GM21423 (cell line): ENCODE measurements at regions not wholly inside any gene's neighbourhood (a gene's known extent, or its start where the extent isn't known, plus 50 kb on each side); places are given as distances from the start of the nearest gene placed in this dataset.
A peak's percentile ranks its signal among the peaks of the same experiment; 100 is the strongest.

Experiments
- ATAC-seq: cut with Tn5 transposase; IDR thresholded peaks from one replicate; pipeline ENCODE4 v1.9.1; 2021; ENCODE audit warnings: mild to moderate bottlenecking, moderate library complexity; ENCODE audit not compliant: unreplicated experiment

DNA sequence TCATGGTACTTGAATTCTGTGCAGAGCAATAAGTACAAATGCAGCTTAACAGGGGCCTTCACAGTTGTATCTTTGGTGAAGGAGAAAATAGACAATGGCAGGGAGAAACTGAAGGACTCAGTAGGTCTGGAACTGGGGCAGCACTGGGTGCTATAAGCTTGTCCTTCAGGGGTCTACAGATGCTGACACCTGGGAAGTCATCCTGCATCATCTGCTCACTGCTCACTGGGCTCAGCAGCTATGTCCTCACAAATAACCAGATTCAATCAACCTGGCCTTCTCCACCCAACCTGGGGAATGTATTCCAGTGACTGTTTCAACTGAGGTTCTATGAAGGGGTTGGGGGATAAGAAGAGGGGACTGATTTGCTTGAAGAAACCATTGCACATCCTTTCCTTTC, 117.0 kb downstream of the ZNF280B start:
- no peak for ATAC-seq

DNA sequence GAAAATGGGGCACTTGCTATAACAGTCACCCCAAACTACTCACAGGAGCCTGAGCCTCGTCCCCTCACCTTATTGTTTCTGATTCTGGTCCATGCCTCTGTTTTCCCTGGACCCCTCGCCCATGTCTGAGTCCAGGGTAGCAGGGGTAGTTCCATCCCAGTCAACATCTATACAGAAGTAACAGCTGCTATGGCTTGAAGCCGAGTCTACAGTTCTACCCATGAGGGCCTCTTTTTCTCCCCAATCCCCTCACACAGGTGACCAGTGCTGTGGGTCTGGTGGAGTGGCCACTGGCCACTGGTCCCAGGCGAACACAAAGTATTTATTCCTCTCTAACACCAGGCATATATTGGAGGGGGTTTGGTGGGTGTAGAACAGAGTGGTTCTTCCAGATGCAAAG, 116.4 kb downstream of the ZNF280B start:
- ATAC-seq: no peak

DNA sequence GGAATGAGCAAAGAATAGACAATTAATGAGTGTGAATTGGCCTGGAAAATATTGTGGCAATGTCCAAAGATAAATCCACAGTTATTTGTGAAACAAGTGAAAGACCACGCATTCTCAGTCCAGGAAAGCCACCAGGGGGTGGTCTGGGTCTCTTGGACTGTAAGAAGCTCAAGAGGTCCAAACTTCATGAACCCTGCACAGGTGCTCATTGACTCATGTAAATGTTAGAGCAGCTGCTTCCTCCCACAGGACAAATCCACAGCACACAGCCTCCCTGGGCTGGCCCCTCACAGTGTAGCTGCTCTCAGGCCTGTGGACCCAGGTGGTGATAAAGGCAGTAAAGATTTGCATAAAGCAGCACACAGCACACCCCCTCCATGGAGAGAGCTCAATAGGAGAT, 114.0 kb downstream of the ZNF280B start:
- ATAC-seq: no peak

DNA sequence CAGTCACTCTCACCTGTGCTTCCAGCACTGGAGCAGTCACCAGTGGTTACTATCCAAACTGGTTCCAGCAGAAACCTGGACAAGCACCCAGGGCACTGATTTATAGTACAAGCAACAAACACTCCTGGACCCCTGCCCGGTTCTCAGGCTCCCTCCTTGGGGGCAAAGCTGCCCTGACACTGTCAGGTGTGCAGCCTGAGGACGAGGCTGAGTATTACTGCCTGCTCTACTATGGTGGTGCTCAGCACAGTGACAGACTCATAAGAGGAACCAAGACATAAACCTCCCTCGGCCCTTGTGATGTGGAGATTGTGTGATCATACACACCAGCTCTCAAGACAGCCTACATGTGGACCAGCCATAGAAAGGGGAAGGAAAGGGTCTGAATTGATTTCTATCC, 113.3 kb downstream of the ZNF280B start:
- no peak for ATAC-seq

DNA sequence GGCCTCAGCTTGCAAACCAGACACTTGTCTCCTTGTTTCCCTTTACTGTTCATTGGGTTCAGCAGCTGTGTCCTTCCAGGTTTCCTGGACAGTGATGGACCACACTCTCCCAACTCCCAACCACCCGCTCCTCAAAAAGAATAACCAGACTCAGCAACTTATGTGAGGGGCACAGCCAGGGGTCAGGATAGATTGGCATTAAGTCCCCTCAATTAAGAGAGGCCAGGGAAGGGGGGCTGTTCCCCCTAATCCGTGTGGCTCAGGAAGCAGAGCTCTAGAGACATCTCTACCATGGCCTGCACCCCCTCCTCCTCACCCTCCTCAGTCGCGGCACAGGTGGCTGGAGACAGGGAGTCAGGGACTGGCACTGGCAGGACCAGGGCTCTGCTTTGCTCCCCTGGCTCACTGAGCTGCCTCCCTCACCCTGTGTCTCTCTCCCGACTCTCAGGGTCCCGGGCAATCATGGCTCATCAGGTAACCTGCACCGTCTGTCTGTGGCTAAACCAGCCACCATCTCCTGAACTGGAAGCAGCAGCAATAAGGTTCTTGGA, 111.7 kb downstream of the ZNF280B start:
- no peak for ATAC-seq

DNA sequence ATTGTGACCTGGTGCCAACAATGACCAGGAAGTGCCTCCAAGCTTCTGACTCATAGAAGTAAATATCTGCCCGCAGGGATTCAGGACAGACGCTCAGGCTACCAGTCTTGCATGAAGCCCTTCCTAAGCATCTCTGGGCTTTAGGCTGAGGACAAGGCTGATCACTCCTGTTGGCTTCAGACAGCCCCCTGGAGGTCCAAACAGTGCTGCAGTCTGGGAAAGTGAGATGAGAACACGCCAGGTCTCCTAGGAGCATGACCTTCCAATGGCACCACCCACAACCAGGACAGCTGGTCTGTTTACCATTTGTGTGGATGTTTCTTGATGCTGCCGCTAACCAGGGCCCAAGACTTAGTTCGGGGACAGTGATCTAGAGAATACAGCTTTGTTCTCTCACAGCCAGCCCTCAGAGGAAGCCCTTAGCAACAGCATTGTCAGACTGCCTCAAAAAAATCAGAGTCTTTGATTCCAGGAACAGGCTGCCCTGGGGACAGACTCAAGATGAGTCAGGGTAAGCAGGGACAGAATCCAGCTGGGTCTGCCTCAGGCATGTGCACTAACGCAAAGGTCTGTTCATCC, 111.2 kb downstream of the ZNF280B start:
- no peak for ATAC-seq

DNA sequence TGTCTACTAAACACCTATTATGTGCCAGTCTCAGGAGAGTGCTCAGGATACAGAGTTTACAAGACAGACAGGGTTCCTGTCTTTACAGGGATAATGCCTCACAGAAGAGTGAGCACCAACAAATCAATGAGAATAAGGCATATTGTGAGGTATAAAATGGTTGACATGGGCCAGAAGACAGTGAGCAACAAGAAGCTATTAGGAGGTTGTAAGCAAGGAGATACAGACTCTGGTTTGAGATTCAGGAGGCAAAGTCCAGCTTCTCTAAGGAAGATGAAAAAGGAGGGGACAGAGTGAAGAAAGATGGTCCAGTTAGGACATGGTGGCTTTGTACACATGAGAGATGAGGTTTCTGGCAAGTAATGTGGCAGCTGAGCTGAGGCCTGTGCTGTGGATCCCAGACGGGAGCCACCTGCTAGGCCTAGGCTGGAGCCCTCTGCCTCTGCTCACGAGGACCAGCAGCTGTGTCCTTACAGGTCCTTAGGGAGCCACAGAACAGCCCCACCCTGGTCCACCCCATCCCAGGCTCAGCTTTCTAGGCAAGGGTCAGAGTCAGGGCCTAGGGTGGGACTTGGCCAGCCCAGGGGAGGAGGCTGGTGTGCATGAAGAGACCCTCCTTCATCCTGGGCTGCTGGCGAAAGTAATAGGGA, 110.5 kb downstream of the ZNF280B start:
- no peak for ATAC-seq

DNA sequence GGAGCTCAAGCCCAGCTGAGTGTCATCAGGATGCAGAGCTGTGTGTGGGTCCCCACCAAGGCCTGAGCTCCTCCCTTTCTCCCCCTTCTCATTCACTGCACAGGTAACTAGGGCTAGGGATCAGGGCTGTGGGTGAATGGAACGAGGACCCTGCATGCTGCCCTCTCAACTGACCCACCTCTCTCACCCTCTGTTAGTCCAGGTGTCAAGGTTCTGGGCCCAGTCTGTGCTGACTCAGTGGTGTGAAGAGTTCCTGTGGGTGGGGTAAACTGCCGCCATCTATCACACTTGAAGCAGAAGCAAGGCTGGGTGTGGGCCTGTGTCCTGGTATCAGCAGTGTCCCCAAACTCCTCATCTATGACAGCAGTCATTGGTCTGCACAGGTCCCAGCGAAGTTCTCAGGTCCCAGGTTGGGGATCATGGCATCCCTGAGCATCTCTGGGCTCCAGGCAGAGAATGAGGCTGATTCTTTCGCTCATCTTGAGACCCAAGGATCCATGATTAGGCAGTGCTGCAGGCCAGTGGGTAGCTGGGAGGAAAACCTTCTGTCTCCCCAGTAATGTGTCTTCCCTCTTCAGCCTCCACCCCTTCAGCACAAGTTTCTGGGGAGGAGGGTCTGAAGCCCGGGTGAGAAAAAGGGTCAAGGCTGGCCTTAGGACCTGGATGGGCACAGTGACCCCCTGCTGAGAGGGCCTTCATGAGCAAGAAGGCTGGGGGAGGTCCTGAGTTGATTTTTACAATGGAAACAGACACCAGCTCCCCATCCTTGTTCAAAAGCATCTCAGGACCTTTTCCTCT, 109.8 kb downstream of the ZNF280B start:
- no peak for ATAC-seq

DNA sequence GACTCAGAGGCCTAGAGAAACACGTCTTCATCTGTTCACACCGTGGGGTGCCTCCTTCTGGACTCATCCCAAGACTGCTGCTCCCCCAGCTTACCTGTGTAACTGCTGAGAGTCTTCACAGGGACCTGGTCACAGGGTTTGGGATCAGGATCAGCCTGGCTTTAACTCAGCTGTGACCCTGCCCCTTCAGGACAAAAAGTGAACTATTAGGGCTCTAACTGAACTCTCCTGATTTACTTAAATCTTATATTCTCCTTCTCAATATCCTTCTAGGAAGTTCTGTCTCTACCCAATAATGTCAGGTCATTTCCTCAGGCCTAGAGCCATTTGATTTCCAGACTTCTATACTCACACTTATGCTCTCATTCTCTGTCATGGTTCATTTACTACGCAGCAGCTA, 108.4 kb downstream of the ZNF280B start:
- ATAC-seq: no peak

DNA sequence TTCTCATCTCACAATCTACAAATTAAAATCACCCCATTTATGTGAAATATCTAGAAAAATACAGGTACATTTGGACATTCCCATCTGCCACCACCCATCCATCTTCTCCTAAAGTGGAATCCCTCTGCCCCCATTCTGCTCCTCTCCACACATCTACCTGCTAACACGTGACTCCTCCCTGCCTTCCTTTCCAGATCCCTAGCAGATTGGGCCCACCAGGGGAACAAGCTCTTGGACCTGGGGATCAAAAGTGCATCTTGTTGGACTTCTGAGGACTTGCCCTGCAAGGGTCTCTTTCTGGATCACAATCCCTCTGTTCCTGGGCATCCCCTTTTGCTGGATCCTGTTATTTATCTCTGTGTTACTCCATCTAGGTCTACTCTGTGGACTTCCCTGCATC, 107.6 kb downstream of the ZNF280B start:
- ATAC-seq: no peak

DNA sequence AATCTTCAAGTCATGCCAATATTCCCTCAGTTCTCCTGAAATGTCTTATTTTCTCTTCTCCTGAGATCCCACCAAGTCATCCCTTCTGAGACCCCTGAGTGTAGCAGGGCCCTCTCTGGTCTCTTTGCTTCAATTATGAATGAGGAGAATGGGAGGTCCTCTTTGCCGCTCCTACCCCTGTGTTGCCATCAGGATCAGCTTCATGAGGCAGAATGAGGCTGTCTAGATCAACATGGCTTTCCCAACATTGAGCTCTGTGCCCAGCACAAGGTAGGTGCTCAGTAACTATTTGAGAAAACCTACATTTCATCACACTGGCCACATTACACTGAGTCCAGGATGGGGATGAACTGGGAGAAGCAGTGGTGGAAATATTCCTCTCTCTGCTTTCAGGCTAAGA, 107.2 kb downstream of the ZNF280B start:
- ATAC-seq: no peak

DNA sequence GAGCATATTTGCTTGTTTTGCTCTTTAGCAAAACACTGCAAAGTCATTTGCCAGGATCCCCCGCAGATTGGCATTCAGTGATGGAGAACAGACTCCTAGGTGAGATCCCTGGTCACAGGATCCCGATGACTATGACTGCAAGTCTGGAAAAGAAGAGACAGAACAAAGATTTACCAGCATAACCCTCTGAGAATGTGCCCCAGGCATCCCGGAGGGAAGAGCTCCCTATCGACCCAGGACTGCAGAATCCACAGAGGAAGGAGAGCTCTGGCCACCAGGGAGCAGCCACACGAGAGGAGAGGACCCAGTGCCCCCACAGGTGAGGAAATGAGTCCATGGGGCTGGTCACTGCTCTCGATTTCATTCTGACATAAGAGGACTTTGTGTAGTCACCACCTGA, 105.2 kb downstream of the ZNF280B start:
- ATAC-seq: no peak

DNA sequence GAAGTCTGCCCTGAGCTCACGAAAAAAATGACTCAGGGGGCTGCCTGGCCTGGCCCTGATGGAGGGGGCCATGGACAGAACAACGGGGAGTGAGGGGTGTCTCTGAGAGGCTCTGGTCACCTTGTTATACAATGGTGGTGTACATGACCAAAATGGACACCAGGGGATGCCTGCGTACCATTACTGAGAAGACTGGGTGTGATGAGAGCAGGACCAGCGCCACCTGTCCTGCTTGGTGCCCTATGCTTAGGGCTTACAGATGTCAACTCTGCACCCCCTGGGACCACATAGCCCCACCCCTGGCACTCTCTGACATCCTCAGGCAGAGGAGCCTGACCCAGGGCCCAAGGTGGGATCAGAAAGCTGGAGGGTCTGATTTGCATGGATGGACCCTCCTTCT, 104.8 kb downstream of the ZNF280B start:
- ATAC-seq: no peak

DNA sequence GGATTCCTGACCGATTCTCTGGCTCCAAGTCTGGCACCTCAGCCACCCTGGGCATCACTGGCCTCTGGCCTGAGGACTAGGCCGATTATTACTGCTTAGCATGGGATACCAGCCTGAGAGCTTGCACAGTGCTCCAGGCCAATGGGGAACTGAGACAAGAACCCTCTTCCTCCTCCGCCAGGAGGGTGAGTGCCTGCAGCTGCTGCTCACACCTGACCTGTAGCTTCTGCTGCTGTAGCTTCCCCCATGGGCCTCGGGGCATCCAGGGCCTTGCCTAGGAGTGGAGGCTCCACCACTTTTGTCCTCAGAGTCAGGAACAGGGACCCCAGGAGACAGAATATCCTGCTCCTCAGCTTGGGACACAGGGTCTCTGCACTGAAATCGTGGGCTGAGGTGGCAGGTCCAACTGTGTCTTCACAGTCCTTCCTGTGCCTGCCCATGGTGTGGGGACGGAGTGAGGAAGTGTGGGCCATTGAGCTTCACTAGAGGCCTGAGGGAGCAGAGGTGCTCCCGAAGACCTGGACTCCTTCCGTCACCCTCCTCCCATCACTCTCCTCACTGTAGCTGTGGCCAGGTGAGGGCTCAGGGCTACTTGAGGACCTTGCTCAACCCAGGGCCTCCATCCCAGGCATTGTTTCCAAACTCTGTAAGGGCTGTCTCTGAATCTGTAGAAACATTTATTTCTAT, 103.8 kb downstream of the ZNF280B start:
- no peak for ATAC-seq

DNA sequence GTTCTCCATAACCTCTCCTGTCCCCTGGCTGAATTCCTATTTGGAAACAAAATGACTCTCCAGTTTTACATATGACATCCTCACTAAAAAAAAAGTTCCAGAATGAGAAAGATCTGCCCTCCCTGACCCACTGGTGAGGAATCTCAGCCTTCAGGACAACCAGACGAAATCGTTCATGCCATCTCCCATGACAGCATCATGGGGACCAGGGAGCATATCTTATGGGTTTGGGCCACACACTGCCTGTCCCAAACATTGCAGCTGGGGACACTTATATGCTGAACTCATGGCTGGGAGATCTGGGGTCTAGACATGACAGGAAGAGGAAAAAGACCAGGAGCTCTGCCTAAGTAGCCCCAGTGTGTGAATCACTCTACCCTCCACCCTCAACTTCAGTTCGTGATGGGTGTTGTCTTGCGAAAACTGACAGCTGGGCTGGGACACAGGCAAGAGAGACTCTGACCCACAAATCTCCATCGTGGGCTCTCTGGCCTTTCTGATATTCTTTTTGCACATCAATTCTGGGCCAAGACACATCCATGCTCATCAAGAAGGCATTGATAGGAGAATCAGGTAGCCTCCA, 102.0 kb downstream of the ZNF280B start:
- no peak for ATAC-seq

DNA sequence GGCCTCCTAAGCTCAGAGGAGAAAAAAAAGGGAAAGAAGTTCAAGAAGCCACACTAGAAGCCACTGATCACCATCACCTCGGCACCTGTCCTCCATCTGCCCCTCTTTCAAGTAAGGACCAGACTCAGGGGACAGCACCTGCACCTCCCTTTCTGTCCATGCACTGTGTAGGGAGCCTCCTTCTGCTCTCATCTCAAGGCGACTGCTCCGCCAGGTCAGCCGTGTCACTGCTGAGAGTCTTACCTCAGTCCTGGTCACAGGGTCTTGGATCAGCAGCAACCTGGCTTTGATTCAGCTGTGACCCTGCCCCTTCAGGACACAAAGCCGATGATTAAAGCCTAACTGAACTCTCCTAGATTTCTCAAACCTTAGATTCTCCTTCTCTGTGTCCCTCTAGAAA, 101.5 kb downstream of the ZNF280B start:
- ATAC-seq: no peak

DNA sequence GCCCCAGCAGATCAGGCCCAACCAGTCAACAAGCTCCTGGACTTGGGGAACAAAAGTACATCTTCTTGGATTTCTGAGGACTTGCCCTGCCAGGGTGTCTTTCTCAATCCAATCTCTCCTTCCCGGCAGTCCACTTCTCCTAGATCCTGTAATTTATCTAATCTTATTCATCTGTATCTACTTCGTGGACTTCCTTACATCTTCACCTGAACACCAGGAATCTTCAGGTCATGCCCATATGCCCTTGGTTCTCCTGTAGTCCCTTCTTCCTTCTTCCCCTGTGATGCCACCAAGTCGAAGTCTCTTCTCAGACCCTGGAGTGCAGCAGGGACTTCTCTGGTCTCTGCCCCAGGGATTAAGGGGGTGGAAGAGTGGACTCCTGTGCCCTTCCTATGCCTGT, 100.3 kb downstream of the ZNF280B start:
- ATAC-seq: no peak

DNA sequence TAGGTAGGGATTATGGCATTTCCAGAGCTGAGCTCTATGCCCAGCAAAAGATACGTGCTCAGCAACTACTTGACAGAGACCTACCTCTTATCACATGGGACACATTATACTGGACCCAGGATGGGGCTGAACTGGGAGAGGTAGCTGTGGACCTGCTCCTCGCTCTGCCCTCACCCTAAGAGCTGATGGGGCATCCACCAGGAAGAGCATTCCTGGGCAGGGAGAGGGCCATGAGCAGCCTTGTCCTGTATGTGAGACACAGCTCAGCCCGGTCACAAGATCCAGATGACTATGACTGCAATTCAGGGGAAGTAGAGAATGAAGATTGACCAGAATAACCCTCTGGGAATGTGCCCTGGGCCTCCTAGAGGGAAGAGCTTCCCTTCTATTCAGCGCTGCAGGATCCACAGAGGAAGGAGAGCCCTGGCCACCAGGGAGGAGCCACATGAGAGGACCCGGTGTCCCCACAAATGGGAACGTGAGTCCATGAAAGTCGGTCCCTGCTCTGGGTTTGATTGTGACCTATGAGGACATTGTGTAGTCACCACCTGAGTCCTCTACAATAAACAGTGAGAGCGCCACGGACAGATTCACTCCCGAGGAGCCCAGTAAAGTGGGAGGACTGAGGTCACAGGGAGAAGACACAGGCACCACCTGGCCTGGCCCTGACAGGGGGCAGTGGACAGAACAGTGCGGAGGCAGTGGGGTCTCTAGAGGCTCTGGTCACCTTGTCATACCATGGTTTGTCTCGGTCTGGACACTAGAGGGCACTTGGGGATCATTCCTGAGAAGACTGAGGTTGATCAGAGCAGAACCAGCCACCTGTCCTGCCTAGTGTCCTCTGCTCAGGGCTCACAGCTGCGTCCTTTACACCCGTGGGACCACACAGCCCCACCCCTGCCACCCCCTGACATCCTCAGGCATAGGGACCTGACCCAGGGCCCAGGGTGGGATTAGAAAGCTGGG, 99.5 kb downstream of the ZNF280B start:
- peak; percentile 65 for ATAC-seq

DNA sequence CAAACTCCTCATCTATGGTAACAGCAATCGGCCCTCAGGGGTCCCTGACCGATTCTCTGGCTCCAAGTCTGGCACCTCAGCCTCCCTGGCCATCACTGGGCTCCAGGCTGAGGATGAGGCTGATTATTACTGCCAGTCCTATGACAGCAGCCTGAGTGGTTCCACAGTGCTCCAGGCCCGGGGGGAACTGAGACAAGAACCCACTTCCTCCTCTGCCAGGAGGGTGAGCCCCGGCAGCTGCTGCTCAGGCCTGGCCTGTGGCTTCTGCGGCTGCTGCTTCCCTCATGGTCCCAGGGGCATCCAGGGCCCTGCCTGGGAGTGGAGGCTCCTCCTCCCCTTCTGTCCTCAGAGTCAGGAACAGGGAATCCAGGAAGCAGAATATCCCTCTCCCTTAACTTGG, 98.4 kb downstream of the ZNF280B start:
- peak; percentile 64 for ATAC-seq

DNA sequence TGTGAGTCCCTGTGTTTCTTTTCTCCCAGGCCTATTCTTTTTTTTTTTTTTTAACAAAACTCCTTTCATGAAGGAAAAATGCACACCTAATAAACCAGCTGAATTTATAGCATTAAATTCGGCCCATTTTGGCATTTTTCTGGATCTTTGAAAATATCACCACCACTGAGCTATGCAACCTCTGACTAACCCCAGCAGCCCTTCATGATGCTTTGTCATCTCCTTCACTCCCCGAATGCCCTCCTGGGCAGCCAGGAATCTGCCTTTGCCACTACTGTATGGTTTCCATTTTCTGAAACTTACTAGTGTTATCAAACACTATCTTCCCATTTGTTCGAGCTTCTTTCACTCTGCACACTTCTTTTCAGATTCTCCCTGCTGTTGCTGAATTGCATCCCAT, 97.9 kb downstream of the ZNF280B start:
- no peak for ATAC-seq
